ENCODE measurements at regions not wholly inside any gene's neighbourhood (a gene's known extent, or its start where the extent isn't known, plus 50 kb on each side); places are given as distances from the start of the nearest gene placed in this dataset.

GRCh38 chr13:70336866-70337265 lies 228.6 kb upstream of the KLHL1 start:
- no peak overlapping the region for H3K4me3 ChIP-seq (ENCODE audit: low read length)
- TF ChIP-seq CTCF (IDR thresholded peaks at IDR 0.05; ENCODE audit: insufficient read depth, low read depth, low read length, missing control alignments): no peak
- no peak for DNase-seq (ENCODE audit: low read depth)

- no peak for TF ChIP-seq CTCF (IDR thresholded peaks at IDR 0.05; ENCODE audit: insufficient read depth, low read depth, low read length, missing control alignments)
- no peak for DNase-seq (ENCODE audit: low read depth)
- no peak overlapping the region for H3K4me3 ChIP-seq (ENCODE audit: low read length)
These were observed 225.5 kb upstream of the KLHL1 start for GRCh38 chr13:70333752-70334151.

DNA sequence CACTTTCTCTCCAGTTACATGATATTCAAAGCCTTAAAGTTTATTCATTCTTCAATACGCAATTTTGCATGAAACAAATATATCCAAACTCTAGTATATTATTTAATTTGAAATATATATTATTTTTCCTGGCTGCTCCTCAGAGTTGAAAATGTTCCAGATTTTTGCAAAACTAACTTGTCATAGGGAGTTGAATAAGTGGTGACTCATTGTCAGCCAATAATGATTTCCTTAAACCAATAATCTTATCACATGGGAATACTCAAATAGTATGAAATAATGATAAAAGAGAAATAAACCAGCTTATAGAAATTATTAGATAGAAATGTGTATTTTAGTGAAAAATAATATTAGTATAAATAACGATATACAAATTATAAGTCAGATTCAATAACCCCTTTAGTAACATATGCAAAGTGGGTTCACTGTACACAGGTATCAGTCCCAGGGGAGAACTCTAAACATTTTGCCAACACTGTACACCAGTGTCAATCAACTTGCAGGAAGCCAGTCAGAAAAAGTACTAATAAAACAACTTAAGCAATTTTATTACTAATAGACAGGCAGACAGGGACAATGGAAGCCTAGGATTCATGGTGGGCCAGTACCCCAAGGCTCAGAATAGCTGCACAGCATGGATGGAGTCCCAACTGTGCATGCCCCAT lies 222.6 kb upstream of the KLHL1 start:
- no peak overlapping the region for H3K4me3 ChIP-seq (ENCODE audit: low read length)
- no peak for TF ChIP-seq CTCF (IDR thresholded peaks at IDR 0.05; ENCODE audit: insufficient read depth, low read depth, low read length, missing control alignments)
- DNase-seq (ENCODE audit: low read depth): peak; percentile 14

DNA sequence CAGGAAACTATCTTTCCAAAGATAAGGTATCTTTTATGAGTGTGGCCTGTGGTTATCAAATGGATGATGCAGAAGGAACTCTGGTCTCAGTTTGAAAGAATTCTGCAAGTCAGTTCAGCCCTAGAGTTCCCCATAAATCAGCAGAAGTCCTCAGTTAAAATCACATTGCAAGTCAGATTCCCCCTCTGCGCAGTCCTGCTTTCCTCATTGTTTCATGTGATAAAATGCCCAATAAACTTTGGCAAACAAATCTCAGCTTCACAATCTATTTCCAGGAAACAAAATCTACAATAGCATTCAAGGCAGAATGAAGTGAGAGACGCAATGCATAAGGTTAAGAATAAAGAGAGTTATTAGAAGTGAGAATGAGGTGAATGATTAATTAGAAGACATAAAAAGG lies 216.3 kb upstream of the KLHL1 start:
- no peak overlapping the region for H3K4me3 ChIP-seq (ENCODE audit: low read length)
- DNase-seq (ENCODE audit: low read depth): no peak
- TF ChIP-seq CTCF (IDR thresholded peaks at IDR 0.05; ENCODE audit: insufficient read depth, low read depth, low read length, missing control alignments): no peak

GRCh38 chr13:70311191-70311590 lies 202.9 kb upstream of the KLHL1 start:
- DNase-seq (ENCODE audit: low read depth): peak; percentile 6
- no peak overlapping the region for H3K4me3 ChIP-seq (ENCODE audit: low read length)
- TF ChIP-seq CTCF (IDR thresholded peaks at IDR 0.05; ENCODE audit: insufficient read depth, low read depth, low read length, missing control alignments): no peak

DNA sequence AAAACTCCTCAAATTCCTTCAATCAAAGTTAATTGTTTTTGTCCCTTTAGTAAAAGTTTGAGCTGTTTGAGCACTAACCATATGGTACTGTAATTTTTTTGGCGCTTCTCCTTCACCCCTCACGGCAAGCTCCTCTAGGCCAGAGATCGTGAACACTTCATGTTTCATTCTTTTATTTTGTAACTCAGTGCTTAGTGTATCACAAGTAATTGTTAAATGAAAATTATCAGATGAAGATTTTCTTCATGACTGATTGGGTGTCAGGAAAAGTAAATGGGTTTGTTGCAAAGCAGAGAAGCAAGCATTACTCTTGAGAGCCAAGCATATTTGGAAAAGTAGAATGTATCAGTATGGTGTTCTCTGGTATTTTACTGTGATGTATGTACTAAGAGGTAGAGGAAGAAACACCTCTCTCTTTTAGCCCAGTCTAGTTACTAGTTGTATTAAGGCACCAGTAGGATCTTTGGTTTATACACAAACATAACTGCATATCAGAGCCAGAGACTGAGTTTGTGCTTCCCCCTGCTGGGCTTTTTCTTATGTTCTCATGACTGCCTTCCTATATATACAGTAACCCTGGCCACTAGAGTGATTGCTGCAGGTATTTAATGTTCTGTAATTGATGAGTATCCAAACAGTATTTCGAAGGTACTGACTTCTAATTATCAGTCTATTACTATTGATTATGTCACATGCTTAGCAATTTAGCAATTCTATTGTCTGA lies 202.3 kb upstream of the KLHL1 start:
- TF ChIP-seq CTCF (IDR thresholded peaks at IDR 0.05; ENCODE audit: insufficient read depth, low read depth, low read length, missing control alignments): peak; percentile 72
- H3K4me3 ChIP-seq (ENCODE audit: low read length): no peak overlapping the region
- DNase-seq (ENCODE audit: low read depth): peak; percentile 75
